ENCODE measurements at regions not wholly inside any gene's neighbourhood (a gene's known extent, or its start where the extent isn't known, plus 50 kb on each side); places are given as distances from the start of the nearest gene placed in this dataset.

DNA sequence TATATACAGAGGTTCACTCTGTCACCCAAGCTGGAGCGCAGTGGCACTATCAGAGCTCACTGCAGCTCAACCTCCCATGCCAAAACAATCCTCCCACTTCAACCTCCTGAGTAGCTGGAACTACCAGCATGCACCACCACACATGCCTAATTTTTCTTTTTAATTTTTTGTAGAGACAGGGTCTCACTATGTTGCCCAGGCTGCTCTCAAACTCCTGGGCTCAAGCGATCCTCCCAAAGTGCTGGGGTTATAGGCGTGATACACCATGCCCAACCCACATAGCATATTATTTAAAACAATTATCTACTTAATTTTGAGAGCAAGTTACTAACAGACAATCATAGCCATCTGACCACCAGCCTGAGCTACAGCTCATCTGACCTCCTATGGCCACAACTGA is 459.9 kb upstream of the JARID2 start:
- WGBS (ENCODE audit: low lambda C conversion rate), result 81% methylated on average over 3 of the region's 3 CpGs
- no peaks in the 10 kb centered on the region for H3K27me3 ChIP-seq (ENCODE audit: insufficient read depth)
- no peaks in the 10 kb centered on the region for H3K79me2 ChIP-seq (ENCODE audit: insufficient read depth)
- no peaks in the 10 kb centered on the region for H3K9me3 ChIP-seq
- no peaks in the 10 kb centered on the region for H3K36me3 ChIP-seq (replicated peaks in 1 of 2; ENCODE audit: control insufficient read depth in 1 of 2, insufficient read depth in 2 of 2, low read length in 1 of 2)
- no peak overlapping the region for H3K4me2 ChIP-seq
- TF ChIP-seq RCOR1 (IDR thresholded peaks at IDR 0.05; ENCODE audit: low read length) (no peak), YY1 (IDR thresholded peaks at IDR 0.05; ENCODE audit: low read depth) (no peak), SIN3A (IDR thresholded peaks at IDR 0.05; ENCODE audit: borderline replicate concordance, low read depth, low read length) (no peak), FOXJ3 (CRISPR knock-in tag; IDR thresholded peaks at IDR 0.05) (no peak), MXI1 (IDR thresholded peaks at IDR 0.05; ENCODE audit: low read depth, low read length) (no peak), NRF1 (IDR thresholded peaks at IDR 0.05; ENCODE audit: low read depth, low read length) (no peak), EP300 (IDR thresholded peaks at IDR 0.05; ENCODE audit: borderline replicate concordance in 1 of 2, low read depth in 1 of 2, low read length in 1 of 2) (no peak), GABPA (IDR thresholded peaks at IDR 0.05; ENCODE audit: low read depth) (no peak), TCF12 (IDR thresholded peaks at IDR 0.05) (no peak), MEF2A (IDR thresholded peaks at IDR 0.05; ENCODE audit: borderline replicate concordance, low read depth) (no peak), FOXM1 (IDR thresholded peaks at IDR 0.05; ENCODE audit: low read depth) (no peak), TAF1 (IDR thresholded peaks at IDR 0.05; ENCODE audit: borderline replicate concordance, low read depth, low read length) (no peak), ELF1 (IDR thresholded peaks at IDR 0.05) (no peak)
- TF ChIP-seq, protein P1, sequence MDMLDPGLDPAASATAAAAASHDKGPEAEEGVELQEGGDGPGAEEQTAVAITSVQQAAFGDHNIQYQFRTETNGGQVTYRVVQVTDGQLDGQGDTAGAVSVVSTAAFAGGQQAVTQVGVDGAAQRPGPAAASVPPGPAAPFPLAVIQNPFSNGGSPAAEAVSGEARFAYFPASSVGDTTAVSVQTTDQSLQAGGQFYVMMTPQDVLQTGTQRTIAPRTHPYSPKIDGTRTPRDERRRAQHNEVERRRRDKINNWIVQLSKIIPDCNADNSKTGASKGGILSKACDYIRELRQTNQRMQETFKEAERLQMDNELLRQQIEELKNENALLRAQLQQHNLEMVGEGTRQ (IDR thresholded peaks at IDR 0.05; ENCODE audit: borderline replicate concordance, low read depth, low read length), result no peak
- TF ChIP-seq, protein P2, sequence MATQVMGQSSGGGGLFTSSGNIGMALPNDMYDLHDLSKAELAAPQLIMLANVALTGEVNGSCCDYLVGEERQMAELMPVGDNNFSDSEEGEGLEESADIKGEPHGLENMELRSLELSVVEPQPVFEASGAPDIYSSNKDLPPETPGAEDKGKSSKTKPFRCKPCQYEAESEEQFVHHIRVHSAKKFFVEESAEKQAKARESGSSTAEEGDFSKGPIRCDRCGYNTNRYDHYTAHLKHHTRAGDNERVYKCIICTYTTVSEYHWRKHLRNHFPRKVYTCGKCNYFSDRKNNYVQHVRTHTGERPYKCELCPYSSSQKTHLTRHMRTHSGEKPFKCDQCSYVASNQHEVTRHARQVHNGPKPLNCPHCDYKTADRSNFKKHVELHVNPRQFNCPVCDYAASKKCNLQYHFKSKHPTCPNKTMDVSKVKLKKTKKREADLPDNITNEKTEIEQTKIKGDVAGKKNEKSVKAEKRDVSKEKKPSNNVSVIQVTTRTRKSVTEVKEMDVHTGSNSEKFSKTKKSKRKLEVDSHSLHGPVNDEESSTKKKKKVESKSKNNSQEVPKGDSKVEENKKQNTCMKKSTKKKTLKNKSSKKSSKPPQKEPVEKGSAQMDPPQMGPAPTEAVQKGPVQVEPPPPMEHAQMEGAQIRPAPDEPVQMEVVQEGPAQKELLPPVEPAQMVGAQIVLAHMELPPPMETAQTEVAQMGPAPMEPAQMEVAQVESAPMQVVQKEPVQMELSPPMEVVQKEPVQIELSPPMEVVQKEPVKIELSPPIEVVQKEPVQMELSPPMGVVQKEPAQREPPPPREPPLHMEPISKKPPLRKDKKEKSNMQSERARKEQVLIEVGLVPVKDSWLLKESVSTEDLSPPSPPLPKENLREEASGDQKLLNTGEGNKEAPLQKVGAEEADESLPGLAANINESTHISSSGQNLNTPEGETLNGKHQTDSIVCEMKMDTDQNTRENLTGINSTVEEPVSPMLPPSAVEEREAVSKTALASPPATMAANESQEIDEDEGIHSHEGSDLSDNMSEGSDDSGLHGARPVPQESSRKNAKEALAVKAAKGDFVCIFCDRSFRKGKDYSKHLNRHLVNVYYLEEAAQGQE (IDR thresholded peaks at IDR 0.05; ENCODE audit: low read depth, low read length), result no peak
- no peak for DNase-seq
- no peak overlapping the region for H3K27ac ChIP-seq (ENCODE audit: low read depth in 2 of 2, low read length in 1 of 2)
- ChIA-PET CTCF (no interaction called here), POLR2A (no interaction called here)
- no peaks in the 10 kb centered on the region for H4K20me1 ChIP-seq (ENCODE audit: insufficient read depth)
- H3K4me1 ChIP-seq (ENCODE audit: control insufficient read depth in 1 of 2, insufficient read depth in 2 of 2, low read depth in 1 of 2, low read length in 1 of 2), result peaks cover 5 to 6% of the 10 kb centered on the region in 2 experiments; a peak in 2 of 4 replicates
- H3K9me2 ChIP-seq, result no peaks in the 10 kb centered on the region
- H3K9ac ChIP-seq, result no peak overlapping the region
- no peaks in the 10 kb centered on the region for H3F3A ChIP-seq (replicated peaks; ENCODE audit: insufficient read depth)
- no peak overlapping the region for H3K4me3 ChIP-seq (ENCODE audit: low read depth in 2 of 2, low read length in 1 of 2)
- H2AFZ ChIP-seq (ENCODE audit: low read depth), result no peak overlapping the region

DNA sequence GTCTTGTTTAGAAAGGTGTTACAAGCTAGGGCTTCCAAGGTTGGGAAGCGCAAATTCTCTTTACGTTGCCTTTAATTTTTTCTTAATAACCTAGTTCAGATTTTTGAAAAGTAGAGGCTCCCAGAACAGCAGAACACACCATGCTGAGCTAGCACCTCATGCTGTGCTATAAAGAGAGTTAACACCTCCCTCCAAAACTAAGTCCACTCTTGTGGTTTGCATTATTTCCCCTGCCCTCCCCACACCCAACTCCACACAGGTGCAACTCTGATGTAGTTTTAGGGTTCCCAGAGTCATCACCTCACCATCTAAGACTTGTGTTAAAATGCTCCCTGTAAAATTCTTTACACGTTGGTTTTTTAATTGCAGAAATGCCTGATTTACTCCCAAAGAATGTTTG is 459.4 kb upstream of the JARID2 start:
- no peaks in the 10 kb centered on the region for H3K79me2 ChIP-seq (ENCODE audit: insufficient read depth)
- CTCF ChIA-PET, result no interaction called here

More for the DNA sequence above, 459.4 kb upstream of the JARID2 start:
- H3K36me3 ChIP-seq (replicated peaks in 1 of 2; ENCODE audit: control insufficient read depth in 1 of 2, insufficient read depth in 2 of 2, low read length in 1 of 2), result no peaks in the 10 kb centered on the region
- no peak overlapping the region for H3K27ac ChIP-seq (ENCODE audit: low read depth in 2 of 2, low read length in 1 of 2)
- no peak overlapping the region for H2AFZ ChIP-seq (ENCODE audit: low read depth)
- no peaks in the 10 kb centered on the region for H3F3A ChIP-seq (replicated peaks; ENCODE audit: insufficient read depth)
- no peaks in the 10 kb centered on the region for H3K27me3 ChIP-seq (ENCODE audit: insufficient read depth)
- no peaks in the 10 kb centered on the region for H3K9me3 ChIP-seq
- POLR2A ChIA-PET, result no interaction called here
- H3K9ac ChIP-seq, result no peak overlapping the region
- no peak overlapping the region for H3K4me2 ChIP-seq
- DNase-seq, result no peak
- no peaks in the 10 kb centered on the region for H4K20me1 ChIP-seq (ENCODE audit: insufficient read depth)
- TF ChIP-seq MEF2A (IDR thresholded peaks at IDR 0.05; ENCODE audit: borderline replicate concordance, low read depth), result no peak
- no peak for TF ChIP-seq EZH2phosphoT487 (IDR thresholded peaks at IDR 0.05; ENCODE audit: borderline replicate concordance, low read depth)
- TF ChIP-seq SMC3 (IDR thresholded peaks at IDR 0.05; ENCODE audit: low read depth, low read length), result no peak
- no peak for TF ChIP-seq NFIC (IDR thresholded peaks at IDR 0.05; ENCODE audit: borderline replicate concordance)
- H3K9me2 ChIP-seq, result no peaks in the 10 kb centered on the region
- WGBS (ENCODE audit: low lambda C conversion rate), result 72% methylated on average over 3 of the region's 3 CpGs
- H3K4me3 ChIP-seq (ENCODE audit: low read depth in 2 of 2, low read length in 1 of 2), result no peak overlapping the region
- peaks cover 5 to 10% of the 10 kb centered on the region in 2 experiments; a peak in 2 of 4 replicates for H3K4me1 ChIP-seq (ENCODE audit: control insufficient read depth in 1 of 2, insufficient read depth in 2 of 2, low read depth in 1 of 2, low read length in 1 of 2)

Data from SK-N-SH (cell line).